Upper lobe of right lung (tissue), 1 donor: ENCODE measurements at regions not wholly inside any gene's neighbourhood (a gene's known extent, or its start where the extent isn't known, plus 50 kb on each side); places are given as distances from the start of the nearest gene placed in this dataset.

Experiments used
- ATAC-seq: fragments of 200-7000 bp; cut with Tn5 transposase; one replicate; pipeline ENCODE4 v1.9.1; 2020; ENCODE audit warnings: mild to moderate bottlenecking, moderate library complexity
- DNase-seq: peaks from one replicate; pipeline ENCODE4 v3.0.0-alpha.2; 2020
- H3K27ac ChIP-seq: fragments of 200-600 bp; one replicate; pipeline ENCODE4 v1.8.0; 2022
- H3K27me3 ChIP-seq: fragments of 200-600 bp; one replicate; pipeline ENCODE4 v1.8.0; 2022; ENCODE audit warnings: mild to moderate bottlenecking
- H3K36me3 ChIP-seq: fragments of 200-600 bp; one replicate; pipeline ENCODE4 v1.8.0; 2022
- H3K4me1 ChIP-seq: fragments of 200-600 bp; one replicate; pipeline ENCODE4 v1.8.0; 2022
- H3K4me3 ChIP-seq: fragments of 200-600 bp; one replicate; pipeline ENCODE4 v1.8.0; 2022; ENCODE audit warnings: mild to moderate bottlenecking
- H3K9me3 ChIP-seq: fragments of 200-600 bp; one replicate; pipeline ENCODE4 v1.8.0; 2022
- intact Hi-C: fragments of 100-400 bp; cut with DNase I; formaldehyde crosslinking; loops from one replicate; pipeline ENCODE4 v1.11.0; 2022
- TF ChIP-seq, protein P1 (sequence below): fragments of 200-600 bp; IDR thresholded peaks from one replicate; pipeline ENCODE4 v1.8.0; 2022; ENCODE audit warnings: antibody characterized with exemption
- donor health status: DM: no; HTN: yes; CAD: no; lungs with severe emphysema.

- Histone ChIP-seq H3K4me3 (no peak overlapping the region), H3K27me3 (no peaks in the 10 kb centered on the region), H3K4me1 (no peaks in the 10 kb centered on the region), H3K9me3 (no peaks in the 10 kb centered on the region), H3K36me3 (no peaks in the 10 kb centered on the region), H3K27ac (no peak overlapping the region)
- intact Hi-C loops, result no loop called here
- no peak for DNase-seq
- no peak for ATAC-seq
- TF ChIP-seq, protein P1, sequence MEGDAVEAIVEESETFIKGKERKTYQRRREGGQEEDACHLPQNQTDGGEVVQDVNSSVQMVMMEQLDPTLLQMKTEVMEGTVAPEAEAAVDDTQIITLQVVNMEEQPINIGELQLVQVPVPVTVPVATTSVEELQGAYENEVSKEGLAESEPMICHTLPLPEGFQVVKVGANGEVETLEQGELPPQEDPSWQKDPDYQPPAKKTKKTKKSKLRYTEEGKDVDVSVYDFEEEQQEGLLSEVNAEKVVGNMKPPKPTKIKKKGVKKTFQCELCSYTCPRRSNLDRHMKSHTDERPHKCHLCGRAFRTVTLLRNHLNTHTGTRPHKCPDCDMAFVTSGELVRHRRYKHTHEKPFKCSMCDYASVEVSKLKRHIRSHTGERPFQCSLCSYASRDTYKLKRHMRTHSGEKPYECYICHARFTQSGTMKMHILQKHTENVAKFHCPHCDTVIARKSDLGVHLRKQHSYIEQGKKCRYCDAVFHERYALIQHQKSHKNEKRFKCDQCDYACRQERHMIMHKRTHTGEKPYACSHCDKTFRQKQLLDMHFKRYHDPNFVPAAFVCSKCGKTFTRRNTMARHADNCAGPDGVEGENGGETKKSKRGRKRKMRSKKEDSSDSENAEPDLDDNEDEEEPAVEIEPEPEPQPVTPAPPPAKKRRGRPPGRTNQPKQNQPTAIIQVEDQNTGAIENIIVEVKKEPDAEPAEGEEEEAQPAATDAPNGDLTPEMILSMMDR, result no peak
Observed at GRCh38 chr3:159091936-159092335, 290.1 kb downstream of the MFSD1 start.

DNA sequence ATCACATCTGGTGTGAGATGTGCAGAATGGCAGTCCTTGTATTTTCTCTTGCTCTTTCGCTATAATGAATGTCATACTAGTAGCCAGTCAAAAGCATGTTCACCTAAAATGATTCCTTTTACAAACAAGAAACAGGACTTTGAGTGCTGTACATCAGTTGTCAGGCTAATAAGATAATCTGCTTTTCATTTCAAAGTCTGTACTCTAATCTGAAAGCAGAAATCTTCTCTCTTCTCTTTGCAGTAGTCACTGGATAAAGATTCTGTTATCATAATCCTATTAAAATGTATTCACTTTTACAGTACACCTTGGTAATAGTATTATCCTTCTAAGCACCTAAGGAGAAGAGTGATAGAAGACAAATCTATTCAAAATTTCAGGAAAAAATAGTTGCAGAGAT lies 300.1 kb downstream of the MFSD1 start:
- Histone ChIP-seq H3K9me3 (no peaks in the 10 kb centered on the region), H3K27me3 (no peaks in the 10 kb centered on the region), H3K4me1 (no peaks in the 10 kb centered on the region), H3K4me3 (no peak overlapping the region), H3K27ac (no peak overlapping the region), H3K36me3 (no peaks in the 10 kb centered on the region)
- DNase-seq, result no peak
- TF ChIP-seq, protein P1, result no peak
- intact Hi-C loops, result no loop called here
- no peak for ATAC-seq

DNA sequence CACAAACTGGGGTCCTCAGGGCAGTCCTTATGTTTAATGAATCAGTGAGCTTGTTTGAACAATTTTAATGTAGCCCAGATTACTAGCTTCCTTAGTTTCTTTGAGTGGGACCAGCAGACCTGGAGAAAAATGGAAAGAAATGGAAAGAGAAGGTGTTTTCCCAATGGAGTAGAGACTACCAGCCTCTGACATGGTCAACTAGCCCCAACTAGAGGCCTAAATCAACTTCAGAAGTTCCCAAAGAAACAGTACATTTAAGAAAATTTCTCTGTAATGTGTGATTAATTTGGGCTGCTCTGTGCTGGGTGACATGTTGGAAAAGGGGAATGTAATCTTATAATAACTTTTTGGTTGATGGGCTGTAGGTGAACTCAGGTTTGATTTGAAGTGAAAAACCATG lies 310.9 kb downstream of the MFSD1 start:
- TF ChIP-seq, protein P1, result no peak
- intact Hi-C loops, result no loop called here
- Histone ChIP-seq H3K36me3 (no peaks in the 10 kb centered on the region), H3K27ac (no peak overlapping the region), H3K4me3 (no peak overlapping the region), H3K27me3 (no peaks in the 10 kb centered on the region), H3K9me3 (no peaks in the 10 kb centered on the region), H3K4me1 (no peaks in the 10 kb centered on the region)
- ATAC-seq (no peak), DNase-seq (no peak)

DNA sequence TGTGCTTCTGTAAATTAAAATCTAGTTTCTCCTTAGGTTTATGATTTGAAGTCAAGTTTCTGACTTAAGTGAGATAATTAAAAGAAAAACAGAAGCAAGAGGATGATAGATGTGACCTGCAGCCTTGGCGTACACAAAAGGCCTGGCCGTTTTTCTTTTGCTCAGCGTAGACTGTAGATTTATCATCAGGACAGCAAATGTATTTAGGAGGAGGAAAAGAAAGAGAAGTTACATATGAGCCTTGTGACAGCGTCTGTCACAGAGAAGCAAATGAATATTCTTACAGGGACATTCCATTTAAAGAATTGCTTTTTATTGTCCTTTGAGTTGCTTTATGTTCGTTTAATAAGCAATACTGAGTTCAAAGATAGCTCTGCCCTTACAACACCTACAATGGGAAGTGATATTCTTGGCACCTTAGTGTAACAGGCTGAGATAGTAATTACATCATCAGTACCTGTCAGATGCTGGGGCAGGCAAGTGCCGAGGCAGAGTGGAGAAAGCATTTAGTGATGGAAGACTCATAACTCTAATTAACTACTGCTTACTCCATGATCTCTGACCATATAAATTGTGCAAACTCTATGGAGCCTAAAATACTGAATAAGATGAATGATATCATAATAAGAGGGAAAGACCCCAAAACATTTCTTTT lies 311.5 kb downstream of the MFSD1 start:
- H3K27me3 ChIP-seq, result no peaks in the 10 kb centered on the region
- ATAC-seq (no peak), DNase-seq (no peak)
- intact Hi-C loops, result no loop called here
- H3K36me3 ChIP-seq, result no peaks in the 10 kb centered on the region
- H3K4me1 ChIP-seq, result no peaks in the 10 kb centered on the region
- H3K27ac ChIP-seq, result no peak overlapping the region
- no peak overlapping the region for H3K4me3 ChIP-seq
- no peaks in the 10 kb centered on the region for H3K9me3 ChIP-seq
- TF ChIP-seq, protein P1, result no peak

GRCh38 chr3:159114582-159114981 lies 312.7 kb downstream of the MFSD1 start:
- no peak for DNase-seq
- H3K36me3 ChIP-seq, result no peaks in the 10 kb centered on the region
- H3K27me3 ChIP-seq, result no peaks in the 10 kb centered on the region
- H3K27ac ChIP-seq, result no peak overlapping the region
- no peaks in the 10 kb centered on the region for H3K4me1 ChIP-seq
- no peak overlapping the region for H3K4me3 ChIP-seq
- H3K9me3 ChIP-seq, result no peaks in the 10 kb centered on the region
- intact Hi-C loops, result no loop called here
- ATAC-seq, result no peak
- TF ChIP-seq, protein P1, result no peak

DNA sequence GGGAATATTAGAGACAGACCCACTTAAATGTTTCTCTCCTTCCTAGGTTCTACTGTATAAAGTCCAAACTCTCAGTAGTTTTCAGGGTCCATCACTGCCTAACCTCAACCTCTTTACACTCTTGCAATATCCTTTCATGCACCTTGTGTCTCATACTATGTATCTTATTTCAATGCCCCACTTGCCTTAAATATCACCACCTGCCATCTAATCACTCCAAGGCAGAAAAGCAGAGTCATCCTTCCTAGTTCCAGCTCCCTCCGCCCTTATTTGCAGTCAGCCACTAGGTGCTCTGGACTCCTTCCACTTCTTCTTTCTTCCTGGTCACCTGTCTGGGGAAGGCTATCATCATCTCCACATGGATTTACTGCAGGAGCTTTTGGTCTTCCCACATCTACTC lies 322.0 kb downstream of the MFSD1 start:
- intact Hi-C loops, result no loop called here
- Histone ChIP-seq H3K4me1 (no peaks in the 10 kb centered on the region), H3K4me3 (no peak overlapping the region), H3K27ac (no peak overlapping the region), H3K9me3 (no peaks in the 10 kb centered on the region), H3K27me3 (no peaks in the 10 kb centered on the region), H3K36me3 (no peaks in the 10 kb centered on the region)
- ATAC-seq (no peak), DNase-seq (no peak)
- TF ChIP-seq, protein P1, result no peak
